CD14-positive monocyte (primary cell): ENCODE measurements at regions not wholly inside any gene's neighbourhood (a gene's known extent, or its start where the extent isn't known, plus 50 kb on each side); places are given as distances from the start of the nearest gene placed in this dataset.
A peak's percentile ranks its signal among the peaks of the same experiment; 100 is the strongest.

Experiments used
- DNase-seq, 3 donors: peaks; one replicate each; pipeline ENCODE4 v3.0.0-alpha.2; 2011 to 2022
- H2AFZ ChIP-seq: 2 replicates; pipeline ENCODE4 v1.6.0; 2012; ENCODE audit warnings: mild to moderate bottlenecking, low read depth, low read length, inconsistent platforms; ENCODE audit not compliant: insufficient read depth, poor library complexity, severe bottlenecking
- H3K27ac ChIP-seq, 2 donors: 1 replicate in 1 of 2; 2 replicates in 1 of 2; pipeline ENCODE4 v1.5.1; 2012 to 2013; ENCODE audit warnings: low read length in 2 of 2, control low read depth in 1 of 2, inconsistent platforms in 1 of 2, low read depth in 1 of 2, mild to moderate bottlenecking in 1 of 2
- H3K27me3 ChIP-seq, 2 donors: one replicate each; pipeline versions ENCODE4 v1.6.0 to v1.6.1; 2011 to 2013; ENCODE audit warnings: low read length in 2 of 2; ENCODE audit not compliant: control insufficient read depth in 2 of 2, insufficient read depth in 2 of 2
- H3K36me3 ChIP-seq, 2 donors: replicated peaks in 1 of 2; 1 replicate in 1 of 2; 2 replicates in 1 of 2; pipeline versions ENCODE4 v1.5.1 to v1.6.1; 2012 to 2013; ENCODE audit warnings: low read length in 2 of 2, control low read depth in 1 of 2, inconsistent platforms in 1 of 2, mild to moderate bottlenecking in 1 of 2; ENCODE audit not compliant: insufficient read depth in 2 of 2, control insufficient read depth in 1 of 2
- H3K4me1 ChIP-seq, 2 donors: 1 replicate in 1 of 2; 2 replicates in 1 of 2; pipeline versions ENCODE4 v1.5.1 to v1.6.1; 2012 to 2013; ENCODE audit warnings: low read length in 2 of 2, control low read depth in 1 of 2, inconsistent platforms in 1 of 2, mild to moderate bottlenecking in 1 of 2, moderate library complexity in 1 of 2; ENCODE audit not compliant: insufficient read depth in 2 of 2, control insufficient read depth in 1 of 2
- H3K4me2 ChIP-seq: replicated peaks from 2 replicates; pipeline ENCODE3; 2012; ENCODE audit warnings: low read length, moderate library complexity, mild to moderate bottlenecking; ENCODE audit not compliant: poor library complexity, severe bottlenecking; ENCODE audit errors: extremely low read depth
- H3K4me3 ChIP-seq, 3 experiments: fragments of 200-600 bp in 1 of 3; sonication (generic) in 1 of 3; replicated peaks in 1 of 3; 1 replicate in 2 of 3; 2 replicates in 1 of 3; pipeline ENCODE4 v1.5.1; 2011 to 2013; ENCODE audit warnings: low read length in 3 of 3, mild to moderate bottlenecking in 3 of 3, control low read depth in 2 of 3, low read depth in 2 of 3, inconsistent platforms in 1 of 3, moderate library complexity in 1 of 3
- H3K79me2 ChIP-seq: 2 replicates; pipeline ENCODE4 v1.6.0; 2012; ENCODE audit warnings: mild to moderate bottlenecking, control low read depth, inconsistent platforms, low read length, moderate library complexity; ENCODE audit not compliant: insufficient read depth
- H3K9ac ChIP-seq: 2 replicates; pipeline ENCODE4 v1.6.0; 2017; ENCODE audit warnings: low read length, mild to moderate bottlenecking; ENCODE audit not compliant: insufficient read depth, poor library complexity, severe bottlenecking
- H3K9me3 ChIP-seq, 2 donors: replicated peaks in 1 of 2; 1 replicate in 1 of 2; 2 replicates in 1 of 2; pipeline versions ENCODE4 v1.5.1 to v1.6.1; 2012 to 2013; ENCODE audit warnings: low read length in 2 of 2, control low read depth in 1 of 2; ENCODE audit not compliant: control insufficient read depth in 1 of 2, insufficient read depth in 1 of 2
- H4K20me1 ChIP-seq: 2 replicates; pipeline ENCODE4 v1.6.0; 2012; ENCODE audit warnings: mild to moderate bottlenecking, low read length, control low read depth, moderate library complexity; ENCODE audit not compliant: insufficient read depth
- H3K27ac Mint-ChIP-seq, 7 donors: one replicate each; pipeline ENCODE4 v1.8.0; 2020; ENCODE audit warnings: mild to moderate bottlenecking in 7 of 7, mixed read lengths in 7 of 7, moderate library complexity in 6 of 7, inconsistent platforms in 2 of 7
- H3K27me3 Mint-ChIP-seq, 3 donors: one replicate each; pipeline ENCODE4 v1.8.0; 2021 to 2022; ENCODE audit warnings: low read depth in 3 of 3, mild to moderate bottlenecking in 3 of 3, mixed read lengths in 3 of 3, moderate library complexity in 3 of 3, inconsistent platforms in 1 of 3
- H3K36me3 Mint-ChIP-seq, 2 donors: one replicate each; pipeline ENCODE4 v1.8.0; 2020; ENCODE audit warnings: mixed read lengths in 2 of 2, inconsistent platforms in 1 of 2, mild to moderate bottlenecking in 1 of 2
- H3K4me1 Mint-ChIP-seq: one replicate; pipeline ENCODE4 v1.8.0; 2020; ENCODE audit warnings: mild to moderate bottlenecking, mixed read lengths
- H3K4me3 Mint-ChIP-seq, 2 donors: one replicate each; pipeline ENCODE4 v1.8.0; 2020; ENCODE audit warnings: mild to moderate bottlenecking in 2 of 2, mixed read lengths in 2 of 2, moderate library complexity in 1 of 2
- H3K9me3 Mint-ChIP-seq, 7 donors: one replicate each; pipeline ENCODE4 v1.8.0; 2020 to 2022; ENCODE audit warnings: mixed read lengths in 7 of 7, mild to moderate bottlenecking in 6 of 7, moderate library complexity in 6 of 7, inconsistent platforms in 2 of 7
- CTCF ChIP-seq: fragments of 200-600 bp; IDR thresholded peaks from one replicate; pipeline ENCODE4 v1.8.0; 2022; ENCODE audit warnings: antibody characterized with exemption, mild to moderate bottlenecking
- WGBS: methylation state at CpG from one replicate; pipeline ENCODE4 v1.1.5; 2013; ENCODE audit warnings: missing lambda C conversion rate; ENCODE audit not compliant: insufficient coverage; 5-methylcytosine and 5-hydroxymethylcytosine counted together
- intact Hi-C, 2 donors: fragments of 100-400 bp; cut with micrococcal nuclease; formaldehyde crosslinking; loops; one replicate each; pipeline versions ENCODE4 v1.15.0 to v1.15.1; 2023

GRCh38 chrX:5730556-5730955, 498.1 kb downstream of the NLGN4X start:
- Histone ChIP-seq H3K9me3 (no peaks in the 10 kb centered on the region), H3K27me3 (no peaks in the 10 kb centered on the region), H3K27ac (no peak overlapping the region), H3K4me3 (no peak overlapping the region), H4K20me1 (no peaks in the 10 kb centered on the region), H3K79me2 (no peaks in the 10 kb centered on the region), H3K4me1 (peaks cover 0 to 12% of the 10 kb centered on the region in 2 donors), H3K4me2 (no peak overlapping the region), H3K36me3 (no peaks in the 10 kb centered on the region), H3K9ac (no peak overlapping the region), H2AFZ (no peak overlapping the region)
- DNase-seq, result no peak
- Mint-ChIP-seq H3K27ac (no peak overlapping the region), H3K4me1 (peaks cover 14% of the 10 kb centered on the region), H3K27me3 (peaks cover 0 to 1% (median 0%) of the 10 kb centered on the region in 3 donors), H3K36me3 (no peaks in the 10 kb centered on the region), H3K9me3 (peaks cover 0 to 8% (median 4%) of the 10 kb centered on the region in 7 donors), H3K4me3 (no peak overlapping the region)
- WGBS, result no CpG with 5 or more reads among the region's 2 CpGs
- intact Hi-C loops, result no loop called here
- TF ChIP-seq CTCF, result no peak

GRCh38 chrX:5726224-5726623, 502.4 kb downstream of the NLGN4X start:
- Mint-ChIP-seq H3K36me3 (no peaks in the 10 kb centered on the region), H3K9me3 (peaks cover 0 to 5% (median 4%) of the 10 kb centered on the region in 7 donors), H3K4me1 (peaks cover 14% of the 10 kb centered on the region), H3K27me3 (peaks cover 0 to 2% (median 1%) of the 10 kb centered on the region in 3 donors), H3K4me3 (peak overlapping the region in 1 of 2 donors; percentile 62), H3K27ac (peak overlapping the region in 3 of 7 donors; percentile 11 to 74 (median 69))
- H3K27ac ChIP-seq, result no peak overlapping the region
- H3K4me3 ChIP-seq, result no peak overlapping the region
- no peaks in the 10 kb centered on the region for H3K27me3 ChIP-seq
- H2AFZ ChIP-seq, result no peak overlapping the region
- no peak for TF ChIP-seq CTCF
- no peaks in the 10 kb centered on the region for H4K20me1 ChIP-seq
- intact Hi-C loops, result no loop called here
- 0% methylated on average over 1 of the region's 5 CpGs for WGBS
- no peak overlapping the region for H3K9ac ChIP-seq
- H3K9me3 ChIP-seq, result no peaks in the 10 kb centered on the region
- peak; percentile 4 to 81 (median 46) for DNase-seq
- peaks cover 0 to 13% of the 10 kb centered on the region in 2 donors for H3K4me1 ChIP-seq
- H3K79me2 ChIP-seq, result no peaks in the 10 kb centered on the region
- no peaks in the 10 kb centered on the region for H3K36me3 ChIP-seq
- H3K4me2 ChIP-seq, result no peak overlapping the region
